T-cell (primary cell): ENCODE measurements at regions not wholly inside any gene's neighbourhood (a gene's known extent, or its start where the extent isn't known, plus 50 kb on each side); places are given as distances from the start of the nearest gene placed in this dataset.

Source experiments
- ATAC-seq, 4 experiments: fragments of 200-7000 bp in 3 of 4; fragments of 150-1000 bp in 1 of 4; cut with Tn5 transposase; replicated peaks in 1 of 4; 1 replicate in 3 of 4; 2 replicates in 1 of 4; pipeline ENCODE4 v1.10.0; 2021; ENCODE audit warnings: moderate library complexity in 3 of 4, mild to moderate bottlenecking in 2 of 4, moderate number of reproducible peaks in 1 of 4
- CTCF ChIA-PET, 2 donors: fragments of 300-600 bp; sonication (Branson Sonifier 250); formaldehyde crosslinking; loops; one replicate each; lab custom pipeline; 2022; ENCODE audit warnings: antibody characterized with exemption in 2 of 2; lab: Charles Lee
- POLR2A ChIA-PET, 2 donors: fragments of 300-600 bp; sonication (Branson Sonifier 250); formaldehyde crosslinking; loops; one replicate each; lab custom pipeline; 2022; ENCODE audit warnings: antibody characterized with exemption in 2 of 2; lab: Charles Lee
- DNase-seq, 35 experiments: peaks; one replicate each; pipeline versions ENCODE4 v3.0.0 to v3.0.0-alpha.2; 2013 to 2023
- H3K27ac ChIP-seq: one replicate; pipeline ENCODE4 v1.5.1; 2013; ENCODE audit warnings: low read length
- H3K27me3 ChIP-seq, 2 experiments: replicated peaks in 1 of 2; 1 replicate in 1 of 2; 2 replicates in 1 of 2; pipeline versions ENCODE4 v1.6.1 to v1.7.0; 2013; ENCODE audit warnings: low read length in 1 of 2, mixed read lengths in 1 of 2; ENCODE audit not compliant: control insufficient read depth in 2 of 2, insufficient read depth in 2 of 2; ENCODE audit errors: extremely low read depth in 1 of 2
- H3K36me3 ChIP-seq, 2 donors: 1 replicate in 1 of 2; 2 replicates in 1 of 2; pipeline versions ENCODE4 v1.6.1 to v1.7.0; 2013; ENCODE audit warnings: low read length in 1 of 2; ENCODE audit not compliant: control insufficient read depth in 2 of 2, insufficient read depth in 1 of 2; ENCODE audit errors: extremely low read depth in 1 of 2
- H3K4me1 ChIP-seq, 2 experiments: 1 replicate in 1 of 2; 2 replicates in 1 of 2; pipeline versions ENCODE4 v1.6.1 to v1.7.0; 2013; ENCODE audit warnings: low read length in 2 of 2, mixed read lengths in 1 of 2; ENCODE audit not compliant: insufficient read depth in 2 of 2, control insufficient read depth in 1 of 2; ENCODE audit errors: extremely low read depth in 1 of 2
- H3K4me3 ChIP-seq, 2 donors: 1 replicate in 1 of 2; 2 replicates in 1 of 2; pipeline versions ENCODE4 v1.5.1 to v1.7.0; 2013; ENCODE audit warnings: mild to moderate bottlenecking in 2 of 2, low read length in 1 of 2, moderate library complexity in 1 of 2; ENCODE audit not compliant: control insufficient read depth in 1 of 2; ENCODE audit errors: extremely low read depth in 1 of 2
- H3K9me3 ChIP-seq: 2 replicates; pipeline ENCODE4 v1.7.0; 2013
- H3K27ac Mint-ChIP-seq, 2 donors: one replicate each; pipeline ENCODE4 v1.8.0; 2020 to 2021; ENCODE audit warnings: mild to moderate bottlenecking in 2 of 2, mixed read lengths in 2 of 2
- H3K27me3 Mint-ChIP-seq, 2 donors: one replicate each; pipeline ENCODE4 v1.8.0; 2021 to 2022; ENCODE audit warnings: mixed read lengths in 2 of 2
- H3K36me3 Mint-ChIP-seq: one replicate; pipeline ENCODE4 v1.8.0; 2021; ENCODE audit warnings: mixed read lengths
- H3K4me1 Mint-ChIP-seq, 3 donors: one replicate each; pipeline ENCODE4 v1.8.0; 2020 to 2022; ENCODE audit warnings: mixed read lengths in 3 of 3, mild to moderate bottlenecking in 1 of 3
- H3K4me3 Mint-ChIP-seq, 3 donors: one replicate each; pipeline ENCODE4 v1.8.0; 2020 to 2022; ENCODE audit warnings: mild to moderate bottlenecking in 3 of 3, mixed read lengths in 3 of 3, moderate library complexity in 3 of 3
- H3K9me3 Mint-ChIP-seq, 3 donors: one replicate each; pipeline ENCODE4 v1.8.0; 2020 to 2022; ENCODE audit warnings: mixed read lengths in 3 of 3
- WGBS: methylation state at CpG from one replicate; pipeline ENCODE4 v1.1.5; 2013; ENCODE audit warnings: missing lambda C conversion rate; ENCODE audit not compliant: insufficient coverage; 5-methylcytosine and 5-hydroxymethylcytosine counted together

DNA sequence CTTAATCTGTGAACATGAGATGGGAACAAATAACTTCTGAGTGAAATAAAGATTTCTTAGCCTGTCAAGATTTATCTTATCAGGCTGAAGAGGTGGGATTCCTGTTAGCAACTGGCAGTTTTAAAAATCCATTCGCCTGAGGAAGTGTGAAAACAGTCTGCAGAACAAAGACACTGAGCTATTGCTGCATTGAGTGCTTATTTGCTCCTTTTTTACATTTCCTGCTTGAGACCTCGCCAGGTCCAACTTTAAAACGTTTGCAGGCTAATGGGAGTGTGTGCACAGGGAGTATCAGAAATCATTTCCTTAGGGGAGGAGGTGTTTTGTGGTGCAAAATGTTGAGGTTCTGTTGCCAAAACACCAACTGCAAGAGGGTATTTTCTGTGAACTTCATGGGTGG lies 957.8 kb upstream of the RBFOX1 start:
- no peak for DNase-seq
- Mint-ChIP-seq H3K27me3 (no peaks in the 10 kb centered on the region), H3K4me1 (no peaks in the 10 kb centered on the region), H3K27ac (no peak overlapping the region), H3K4me3 (no peak overlapping the region), H3K9me3 (peaks cover 3 to 10% (median 4%) of the 10 kb centered on the region in 3 donors), H3K36me3 (no peaks in the 10 kb centered on the region)
- no peaks in the 10 kb centered on the region for H3K9me3 ChIP-seq
- no peaks in the 10 kb centered on the region for H3K4me1 ChIP-seq
- WGBS: no CpG with 5 or more reads among the region's 3 CpGs
- H3K36me3 ChIP-seq: no peaks in the 10 kb centered on the region
- H3K27ac ChIP-seq: no peak overlapping the region
- no peak for ATAC-seq
- no peak overlapping the region for H3K4me3 ChIP-seq
- CTCF ChIA-PET: no interaction called here
- POLR2A ChIA-PET: no interaction called here
- H3K27me3 ChIP-seq: peaks cover 0 to 2% of the 10 kb centered on the region in 2 experiments

DNA sequence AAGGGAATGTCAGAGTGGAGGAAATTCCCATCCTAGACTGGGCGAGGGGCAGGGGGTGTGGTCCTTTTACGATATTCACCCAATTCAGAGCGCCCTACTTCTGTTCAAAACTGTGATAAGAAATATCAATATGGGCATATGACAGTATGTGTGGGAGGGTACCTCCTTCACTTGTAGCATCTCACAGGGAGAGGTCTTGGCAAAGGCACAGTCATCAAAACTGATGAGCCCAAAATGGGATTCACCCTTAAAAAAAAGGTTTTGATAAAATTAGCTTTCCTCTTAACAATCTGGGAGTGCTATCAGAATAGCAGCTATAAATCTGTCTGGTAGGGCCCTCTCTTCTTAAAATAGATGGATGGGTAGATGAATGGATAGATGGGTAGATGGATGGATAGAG lies 967.8 kb upstream of the RBFOX1 start:
- POLR2A ChIA-PET: no interaction called here
- no peaks in the 10 kb centered on the region for H3K4me1 ChIP-seq
- no peak overlapping the region for H3K4me3 Mint-ChIP-seq
- no peak overlapping the region for H3K27ac Mint-ChIP-seq
- no peaks in the 10 kb centered on the region for H3K9me3 ChIP-seq
- H3K4me1 Mint-ChIP-seq: no peaks in the 10 kb centered on the region
- no peaks in the 10 kb centered on the region for H3K27me3 Mint-ChIP-seq
- no peaks in the 10 kb centered on the region for H3K36me3 Mint-ChIP-seq
- CTCF ChIA-PET: no interaction called here
- H3K36me3 ChIP-seq: no peaks in the 10 kb centered on the region
- ATAC-seq (no peak), DNase-seq (no peak)
- no peak overlapping the region for H3K4me3 ChIP-seq
- H3K27ac ChIP-seq: no peak overlapping the region
- WGBS: no CpG with 5 or more reads among the region's 3 CpGs
- H3K9me3 Mint-ChIP-seq: peaks cover 10 to 20% (median 18%) of the 10 kb centered on the region in 3 donors
- no peaks in the 10 kb centered on the region for H3K27me3 ChIP-seq

DNA sequence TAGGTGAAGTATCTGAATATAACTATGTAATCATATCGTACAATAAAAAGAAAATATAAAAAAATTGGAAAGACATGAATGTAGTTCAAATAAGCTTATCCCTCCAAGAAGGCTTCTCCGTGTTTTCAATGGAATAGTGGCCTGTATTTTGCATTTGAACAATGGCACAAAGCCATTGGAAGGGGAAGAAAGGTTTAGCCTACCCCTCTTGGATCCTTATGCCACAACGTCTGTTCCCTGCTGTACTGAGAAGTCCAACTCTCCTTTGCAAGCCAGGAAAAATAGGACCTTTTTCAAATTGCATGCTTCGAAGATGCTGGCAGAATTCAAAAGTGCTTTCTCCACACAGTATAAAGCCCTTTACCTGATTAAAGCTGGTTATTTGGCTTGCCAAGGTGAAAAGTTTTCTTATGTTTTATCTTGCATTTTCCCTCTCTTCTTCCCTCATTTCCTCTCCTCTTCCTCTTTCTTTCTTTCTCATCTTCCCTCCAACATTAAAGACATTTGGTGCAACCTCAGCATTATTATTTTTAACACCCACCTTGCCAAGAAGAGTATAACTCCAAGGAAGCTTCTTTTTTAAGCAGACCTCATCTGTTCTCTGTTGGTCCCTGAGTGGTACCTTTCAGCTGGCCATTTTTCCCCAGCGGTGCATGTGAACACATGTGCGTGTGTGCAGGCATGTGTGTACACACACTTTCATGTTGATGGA lies 968.6 kb upstream of the RBFOX1 start:
- no peaks in the 10 kb centered on the region for H3K27me3 ChIP-seq
- no peak overlapping the region for H3K27ac ChIP-seq
- Mint-ChIP-seq H3K4me1 (no peaks in the 10 kb centered on the region), H3K27me3 (no peaks in the 10 kb centered on the region), H3K4me3 (no peak overlapping the region), H3K9me3 (peaks cover 7 to 23% (median 20%) of the 10 kb centered on the region in 3 donors), H3K27ac (no peak overlapping the region), H3K36me3 (no peaks in the 10 kb centered on the region)
- ChIA-PET POLR2A (no interaction called here), CTCF (no interaction called here)
- H3K9me3 ChIP-seq: no peaks in the 10 kb centered on the region
- no peaks in the 10 kb centered on the region for H3K36me3 ChIP-seq
- ATAC-seq (no peak), DNase-seq (no peak)
- 90% methylated on average over 2 of the region's 6 CpGs for WGBS
- no peak overlapping the region for H3K4me3 ChIP-seq
- H3K4me1 ChIP-seq: no peaks in the 10 kb centered on the region

DNA sequence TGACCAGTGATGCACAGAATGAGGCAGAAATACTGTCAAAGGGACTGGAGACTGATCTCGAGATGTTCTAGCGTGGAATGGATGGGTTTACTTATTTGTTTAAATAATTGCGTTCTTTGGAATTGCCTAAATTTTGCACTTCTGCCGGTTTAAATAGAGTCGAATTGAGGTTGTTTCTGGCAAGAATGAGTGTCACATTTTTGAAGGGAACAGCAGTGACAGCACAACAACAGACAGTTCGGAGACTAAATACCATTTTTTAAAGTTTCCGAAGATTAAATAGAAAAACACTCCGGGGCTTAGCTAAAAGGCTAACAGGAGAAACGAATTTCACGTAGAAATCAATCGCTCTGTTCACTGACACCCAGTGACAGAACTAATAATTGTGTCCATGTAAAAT lies 969.2 kb upstream of the RBFOX1 start:
- Histone ChIP-seq H3K27me3 (no peaks in the 10 kb centered on the region), H3K4me3 (no peak overlapping the region), H3K36me3 (no peaks in the 10 kb centered on the region), H3K27ac (no peak overlapping the region), H3K4me1 (no peaks in the 10 kb centered on the region), H3K9me3 (no peaks in the 10 kb centered on the region)
- Mint-ChIP-seq H3K27ac (no peak overlapping the region), H3K36me3 (no peaks in the 10 kb centered on the region), H3K27me3 (no peaks in the 10 kb centered on the region), H3K9me3 (peaks cover 4 to 20% (median 17%) of the 10 kb centered on the region in 3 donors), H3K4me1 (no peaks in the 10 kb centered on the region), H3K4me3 (no peak overlapping the region)
- 91% methylated on average over 6 of the region's 11 CpGs for WGBS
- ChIA-PET POLR2A (no interaction called here), CTCF (no interaction called here)
- no peak for DNase-seq
- ATAC-seq: no peak

DNA sequence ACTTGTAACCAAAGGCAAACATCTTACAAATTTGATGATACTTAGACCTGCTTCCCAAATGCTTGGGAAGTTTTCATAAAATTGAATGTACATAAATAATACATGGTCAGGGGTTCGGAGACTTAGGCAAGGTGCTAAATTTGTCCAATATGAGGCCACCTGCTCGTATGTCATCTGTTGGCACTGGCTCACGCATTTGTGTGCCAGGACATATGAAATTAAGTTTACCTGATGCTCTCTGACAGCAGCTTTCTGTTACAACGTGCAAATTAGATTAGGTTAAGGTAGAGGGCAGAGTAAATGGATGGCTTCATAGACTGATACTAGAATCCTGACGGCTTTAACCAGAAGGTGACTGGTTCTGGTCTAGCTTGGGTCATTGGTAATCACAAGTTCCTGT lies 970.3 kb upstream of the RBFOX1 start:
- no peak for DNase-seq
- H3K27ac Mint-ChIP-seq: no peak overlapping the region
- H3K27me3 ChIP-seq: no peaks in the 10 kb centered on the region
- no peak overlapping the region for H3K27ac ChIP-seq
- WGBS: 65% methylated on average over 4 of the region's 5 CpGs
- H3K4me3 ChIP-seq: no peak overlapping the region
- no peaks in the 10 kb centered on the region for H3K9me3 ChIP-seq
- ATAC-seq: no peak
- ChIA-PET CTCF (no interaction called here), POLR2A (no interaction called here)
- no peaks in the 10 kb centered on the region for H3K36me3 Mint-ChIP-seq
- H3K4me1 ChIP-seq: no peaks in the 10 kb centered on the region
- no peaks in the 10 kb centered on the region for H3K4me1 Mint-ChIP-seq
- H3K4me3 Mint-ChIP-seq: no peak overlapping the region
- H3K9me3 Mint-ChIP-seq: peaks cover 3 to 18% (median 17%) of the 10 kb centered on the region in 3 donors
- H3K36me3 ChIP-seq: no peaks in the 10 kb centered on the region
- no peaks in the 10 kb centered on the region for H3K27me3 Mint-ChIP-seq

DNA sequence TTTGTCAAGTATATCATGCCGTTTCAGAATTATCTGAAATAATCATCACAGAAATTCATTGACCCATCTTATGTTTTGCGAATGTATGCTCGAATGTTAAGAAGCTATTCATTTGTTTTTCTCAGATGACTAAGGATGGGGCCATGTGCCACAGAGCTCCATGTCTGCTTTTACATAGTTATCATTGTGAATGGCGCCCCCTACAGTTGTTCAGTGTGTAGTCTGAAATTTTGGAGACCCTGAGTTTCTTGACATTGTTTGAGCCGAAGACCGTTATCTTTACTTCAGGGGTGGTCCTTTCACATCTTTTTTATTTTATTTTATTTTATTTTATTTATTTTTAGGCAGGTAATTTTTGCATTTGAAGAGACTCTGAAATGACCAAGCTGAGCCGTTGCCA lies 972.0 kb upstream of the RBFOX1 start:
- CTCF ChIA-PET: no interaction called here
- Mint-ChIP-seq H3K4me1 (no peaks in the 10 kb centered on the region), H3K36me3 (no peaks in the 10 kb centered on the region), H3K4me3 (no peak overlapping the region), H3K27ac (no peak overlapping the region), H3K27me3 (no peaks in the 10 kb centered on the region), H3K9me3 (peaks cover 8 to 23% (median 17%) of the 10 kb centered on the region in 3 donors)
- Histone ChIP-seq H3K4me3 (no peak overlapping the region), H3K27ac (no peak overlapping the region), H3K4me1 (no peaks in the 10 kb centered on the region), H3K27me3 (no peaks in the 10 kb centered on the region), H3K36me3 (no peaks in the 10 kb centered on the region), H3K9me3 (no peaks in the 10 kb centered on the region)
- DNase-seq (no peak), ATAC-seq (no peak)
- POLR2A ChIA-PET: no interaction called here
- WGBS: 100% methylated on average over 2 of the region's 7 CpGs

DNA sequence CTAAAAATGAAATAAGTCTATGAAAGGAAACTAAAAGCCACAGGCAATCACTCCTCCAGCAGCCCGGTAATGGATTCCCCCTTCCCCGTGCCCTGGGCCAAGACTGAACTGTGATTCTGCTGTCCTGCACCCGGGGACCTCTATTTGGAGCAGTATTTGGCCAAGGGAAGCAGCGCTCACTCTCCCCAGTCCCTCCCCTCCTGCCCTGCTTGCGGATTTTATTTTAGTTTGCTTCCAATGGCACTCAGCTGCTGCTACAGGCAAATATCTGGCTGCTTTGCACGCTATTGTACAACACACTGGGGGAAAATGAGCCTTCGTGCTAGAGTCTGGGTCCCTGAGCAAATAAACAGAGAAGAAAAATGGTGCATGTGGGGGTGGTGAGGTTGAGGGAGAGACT lies 975.7 kb upstream of the RBFOX1 start:
- Mint-ChIP-seq H3K36me3 (no peaks in the 10 kb centered on the region), H3K27ac (no peak overlapping the region), H3K9me3 (peaks cover 6 to 19% (median 14%) of the 10 kb centered on the region in 3 donors), H3K4me1 (no peaks in the 10 kb centered on the region), H3K4me3 (no peak overlapping the region), H3K27me3 (no peaks in the 10 kb centered on the region)
- H3K9me3 ChIP-seq: no peaks in the 10 kb centered on the region
- H3K4me1 ChIP-seq: no peaks in the 10 kb centered on the region
- ChIA-PET CTCF (no interaction called here), POLR2A (no interaction called here)
- WGBS: 52% methylated on average over 7 of the region's 7 CpGs
- H3K27ac ChIP-seq: no peak overlapping the region
- ATAC-seq: no peak
- no peaks in the 10 kb centered on the region for H3K27me3 ChIP-seq
- no peak for DNase-seq
- H3K4me3 ChIP-seq: no peak overlapping the region
- H3K36me3 ChIP-seq: no peaks in the 10 kb centered on the region
